ENCODE measurements at regions not wholly inside any gene's neighbourhood (a gene's known extent, or its start where the extent isn't known, plus 50 kb on each side); places are given as distances from the start of the nearest gene placed in this dataset.

DNA sequence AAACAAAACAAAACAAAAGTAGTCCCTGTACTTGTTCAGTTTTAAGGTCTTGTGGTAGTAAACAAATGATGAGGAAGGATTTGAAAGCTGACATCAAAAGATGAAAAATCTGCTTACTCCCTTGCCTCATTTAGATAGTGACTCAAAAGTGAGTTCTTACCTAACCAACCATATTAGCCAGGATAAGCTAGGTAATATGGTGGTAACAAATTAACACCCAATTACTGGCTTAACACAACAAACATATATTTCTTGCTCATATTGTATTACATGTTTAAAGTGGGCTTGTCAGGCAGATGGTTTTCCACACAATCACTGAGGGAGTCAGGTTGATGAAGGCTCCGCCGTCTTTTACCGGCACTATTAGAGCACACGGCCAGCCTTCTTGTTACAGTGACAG, 189.7 kb downstream of the PPARGC1A start:
- TF ChIP-seq CTCF (conservative IDR thresholded peaks at IDR 0.05 in 1 of 2, IDR thresholded peaks at IDR 0.05 in 1 of 2; ENCODE audit: low read depth in 1 of 2, low read length in 2 of 2) (no peak), EZH2 (IDR thresholded peaks at IDR 0.05; ENCODE audit: low read length, missing control alignments) (no peak)

Measured in fibroblast of lung (primary cell).